ENCODE measurements at regions not wholly inside any gene's neighbourhood (a gene's known extent, or its start where the extent isn't known, plus 50 kb on each side); places are given as distances from the start of the nearest gene placed in this dataset.
"Not testable (repeated sequence)": the region's sequence is repeated elsewhere in the genome, so short reads cannot be mapped to it uniquely, and the experiment has no call there.

GRCh38 chr1:21368515-21369289 lies 71.2 kb upstream of the NBPF3 start:
- no peaks in the 10 kb centered on the region for H3K27me3 Mint-ChIP-seq
- intact Hi-C loops (cut with micrococcal nuclease): loop anchor here (2.0 to 5.0 kb wide), 3 partner anchors 114 to 152 kb away; no protein-coding TSS in a partner anchor
- peak; percentile 68 for ATAC-seq
- no peaks in the 10 kb centered on the region for H3K9me3 Mint-ChIP-seq
- no peaks in the 10 kb centered on the region for H3K36me3 Mint-ChIP-seq (ENCODE audit: low read depth)
- ChIA-PET POLR2A (interaction anchor here (0.6 to 1.5 kb wide), 8 partner anchors 44 to 180 kb away, joined by 3 to 5 read pairs (median 4); no protein-coding TSS in a partner anchor), CTCF (interaction anchor here (0.7 to 10.9 kb wide), 46 partner anchors 8 to 672 kb away, joined by 3 to 187 read pairs (median 6); no protein-coding TSS in a partner anchor)
- H3K4me1 Mint-ChIP-seq (ENCODE audit: low read depth): peaks cover 8% of the 10 kb centered on the region
- peak; percentile 99 for TF ChIP-seq CTCF (IDR thresholded peaks at IDR 0.05)
- peak; percentile 57 for DNase-seq
- H3K27ac Mint-ChIP-seq: no peak overlapping the region
- H3K4me3 Mint-ChIP-seq: no peak overlapping the region

GRCh38 chr1:21367973-21368514 lies 71.9 kb upstream of the NBPF3 start:
- H3K27ac Mint-ChIP-seq: not testable (repeated sequence)
- CTCF ChIA-PET: interaction anchor here (0.7 to 10.9 kb wide), 44 partner anchors 9 to 671 kb away, joined by 3 to 187 read pairs (median 6); no protein-coding TSS in a partner anchor

GRCh38 chr1:21366288-21366687 lies 73.6 kb upstream of the NBPF3 start:
- CTCF ChIA-PET: interaction anchor here (2.9 to 10.9 kb wide), 4 partner anchors 96 to 149 kb away, joined by 14 to 187 read pairs (median 26); no protein-coding TSS in a partner anchor
- H3K36me3 Mint-ChIP-seq (ENCODE audit: low read depth): no peaks in the 10 kb centered on the region
- H3K9me3 Mint-ChIP-seq: no peaks in the 10 kb centered on the region
- no peaks in the 10 kb centered on the region for H3K27me3 Mint-ChIP-seq
- TF ChIP-seq CTCF (IDR thresholded peaks at IDR 0.05): no peak
- intact Hi-C loops (cut with micrococcal nuclease): loop anchor here (5.0 kb wide), 1 partner anchor 134 kb away; no protein-coding TSS in a partner anchor
- H3K27ac Mint-ChIP-seq: no peak overlapping the region
- H3K4me1 Mint-ChIP-seq (ENCODE audit: low read depth): peaks cover 8% of the 10 kb centered on the region
- DNase-seq (no peak), ATAC-seq (no peak)
- no peak overlapping the region for H3K4me3 Mint-ChIP-seq
- POLR2A ChIA-PET: interaction anchor here (0.8 kb wide), 1 partner anchor 386 kb away, joined by 3 read pairs; no protein-coding TSS in a partner anchor

More at GRCh38 chr1:21367973-21368514, 71.9 kb upstream of the NBPF3 start:
- POLR2A ChIA-PET: interaction anchor here (1.0 to 1.5 kb wide), 6 partner anchors 50 to 152 kb away, joined by 3 to 5 read pairs (median 4); no protein-coding TSS in a partner anchor
- not testable (repeated sequence) for H3K9me3 Mint-ChIP-seq; ATAC-seq; H3K36me3 Mint-ChIP-seq (ENCODE audit: low read depth); DNase-seq; H3K4me1 Mint-ChIP-seq (ENCODE audit: low read depth); H3K27me3 Mint-ChIP-seq; H3K4me3 Mint-ChIP-seq
- intact Hi-C loops (cut with micrococcal nuclease): loop anchor here (2.0 to 5.0 kb wide), 3 partner anchors 113 to 151 kb away; no protein-coding TSS in a partner anchor

GRCh38 chr1:21365036-21365435 lies 74.8 kb upstream of the ECE1 start:
- ChIA-PET POLR2A (interaction anchor here (1.0 kb wide), 1 partner anchor 20 kb away, joined by 3 read pairs; no protein-coding TSS in a partner anchor), CTCF (interaction anchor here (1.5 to 10.9 kb wide), 5 partner anchors 95 to 148 kb away, joined by 3 to 187 read pairs (median 25); no protein-coding TSS in a partner anchor)
- no peak for TF ChIP-seq CTCF (IDR thresholded peaks at IDR 0.05)
- no peak for DNase-seq
- H3K9me3 Mint-ChIP-seq: no peaks in the 10 kb centered on the region
- intact Hi-C loops (cut with micrococcal nuclease): loop anchor here (5.0 kb wide), 1 partner anchor 133 kb away; no protein-coding TSS in a partner anchor
- no peak overlapping the region for H3K27ac Mint-ChIP-seq
- H3K4me3 Mint-ChIP-seq: no peak overlapping the region
- no peaks in the 10 kb centered on the region for H3K27me3 Mint-ChIP-seq
- ATAC-seq: no peak
- H3K36me3 Mint-ChIP-seq (ENCODE audit: low read depth): no peaks in the 10 kb centered on the region
- peaks cover 8% of the 10 kb centered on the region for H3K4me1 Mint-ChIP-seq (ENCODE audit: low read depth)

- ChIA-PET POLR2A (no interaction called here), CTCF (interaction anchor here (1.2 kb wide), 1 partner anchor 8 kb away, joined by 3 read pairs; no protein-coding TSS in a partner anchor)
- H3K9me3 Mint-ChIP-seq: no peaks in the 10 kb centered on the region
- no peaks in the 10 kb centered on the region for H3K27me3 Mint-ChIP-seq
- intact Hi-C loops (cut with micrococcal nuclease): no loop called here
- no peak overlapping the region for H3K4me3 Mint-ChIP-seq
- DNase-seq: no peak
- ATAC-seq: no peak
- H3K4me1 Mint-ChIP-seq (ENCODE audit: low read depth): peaks cover 3% of the 10 kb centered on the region
- H3K36me3 Mint-ChIP-seq (ENCODE audit: low read depth): no peaks in the 10 kb centered on the region
- H3K27ac Mint-ChIP-seq: no peak overlapping the region
- TF ChIP-seq CTCF (IDR thresholded peaks at IDR 0.05): no peak
These were observed 71.8 kb upstream of the ECE1 start for GRCh38 chr1:21362096-21362495.
